Right lobe of liver (tissue), 6 donors: ENCODE measurements at regions not wholly inside any gene's neighbourhood (a gene's known extent, or its start where the extent isn't known, plus 50 kb on each side); places are given as distances from the start of the nearest gene placed in this dataset.
A peak's percentile ranks its signal among the peaks of the same experiment; 100 is the strongest.
"Not testable (repeated sequence)": the region's sequence is repeated elsewhere in the genome, so short reads cannot be mapped to it uniquely, and the experiment has no call there.

Experiments used
- ATAC-seq, 4 donors: fragments of 200-7000 bp; cut with Tn5 transposase; one replicate each; pipeline ENCODE4 v1.9.1; 2020; ENCODE audit warnings: mild to moderate bottlenecking in 4 of 4, moderate library complexity in 4 of 4
- DNase-seq, 3 donors: peaks; one replicate each; pipeline ENCODE4 v3.0.0-alpha.2; 2020
- H3K27ac ChIP-seq, 3 donors: fragments of 200-600 bp; one replicate each; pipeline ENCODE4 v1.8.0; 2022
- H3K27me3 ChIP-seq, 2 donors: fragments of 200-600 bp; one replicate each; pipeline ENCODE4 v1.8.0; 2022
- H3K36me3 ChIP-seq, 4 donors: fragments of 200-600 bp; sonication (generic) in 1 of 4; one replicate each; pipeline versions ENCODE4 v1.5.1 to v1.8.0; 2017 to 2022; ENCODE audit warnings: control low read depth in 1 of 4
- H3K4me1 ChIP-seq, 4 donors: fragments of 200-600 bp; sonication (generic) in 1 of 4; one replicate each; pipeline versions ENCODE4 v1.5.1 to v1.8.0; 2017 to 2022; ENCODE audit warnings: control low read depth in 1 of 4
- H3K4me3 ChIP-seq, 3 donors: fragments of 200-600 bp; one replicate each; pipeline ENCODE4 v1.8.0; 2022
- H3K9me3 ChIP-seq, 4 donors: fragments of 200-600 bp; sonication (generic) in 1 of 4; one replicate each; pipeline versions ENCODE4 v1.5.1 to v1.8.0; 2017 to 2022; ENCODE audit warnings: control low read depth in 1 of 4
- CTCF ChIP-seq, 4 donors: fragments of 200-600 bp in 3 of 4; fragments of 450-650 bp in 1 of 4; IDR thresholded peaks; one replicate each; pipeline versions ENCODE4 v1.5.1 to v1.8.0; 2016 to 2022; ENCODE audit warnings: antibody characterized with exemption in 4 of 4, mild to moderate bottlenecking in 2 of 4
- POLR2A ChIP-seq: fragments of 450-650 bp; IDR thresholded peaks from one replicate; pipeline ENCODE4 v1.6.1; 2017; ENCODE audit warnings: antibody characterized with exemption, mild to moderate bottlenecking
- WGBS: methylation state at CpG from one replicate; pipeline ENCODE4 v1.1.6; 2018; ENCODE audit warnings: low coverage, low lambda C conversion rate; ENCODE audit not compliant: insufficient coverage; ENCODE audit errors: missing lambda C conversion rate; 5-methylcytosine and 5-hydroxymethylcytosine counted together
- intact Hi-C, 2 donors: fragments of 100-400 bp; cut with DNase I; formaldehyde crosslinking; loops; one replicate each; pipeline versions ENCODE4 v1.11.2 to v1.14.1; 2022
- donor health status: DM: no; HTN: yes; CAD: no.
- donor health status: DM: no; HTN: no; CAD: no.
- donor health status: DM: no; HTN: no; CAD: no.
- donor health status: DM: no; HTN: yes; CAD: no.
- donor health status: DM: no; HTN: yes; CAD: no.

DNA sequence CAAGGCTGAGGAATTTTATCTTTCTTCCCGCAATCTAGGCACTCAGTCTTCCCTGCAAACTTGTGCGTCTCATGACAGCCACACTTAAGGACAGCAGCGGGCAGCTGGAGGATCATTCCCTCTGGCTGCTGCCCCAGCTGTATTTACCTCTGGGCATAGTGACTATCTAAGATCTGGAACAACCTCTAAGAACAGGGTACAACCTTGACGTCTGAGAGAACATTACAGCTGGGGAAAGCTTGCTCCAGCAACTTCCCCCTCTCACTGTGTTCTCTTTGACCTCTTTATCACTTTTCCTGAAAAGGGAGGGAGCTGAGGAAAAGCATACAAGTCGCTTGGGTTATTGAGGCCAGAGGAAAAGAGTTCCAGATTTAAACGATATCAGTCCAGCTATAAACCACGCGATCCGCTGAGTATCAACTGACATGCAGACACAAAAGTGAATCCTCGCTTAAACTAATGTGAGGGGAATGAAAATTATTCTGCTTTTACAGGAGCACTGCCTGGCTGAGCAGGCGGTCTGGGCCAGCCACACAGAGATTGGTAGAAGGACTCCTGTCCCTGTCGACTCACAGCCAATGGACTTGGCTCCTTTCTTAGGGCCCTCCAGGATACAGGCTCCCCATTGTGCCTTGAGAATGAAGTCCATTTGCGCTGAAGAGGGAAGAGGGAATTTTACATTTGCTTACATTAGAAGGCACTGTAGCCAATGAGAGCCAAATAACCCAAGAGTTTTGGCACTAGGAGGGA is 153.3 kb downstream of the QRSL1 start:
- Histone ChIP-seq H3K9me3 (no peaks in the 10 kb centered on the region), H3K27ac (peak overlapping the region; percentile 93 to 99 (median 99)), H3K27me3 (no peaks in the 10 kb centered on the region), H3K36me3 (no peaks in the 10 kb centered on the region), H3K4me3 (peak overlapping the region in 2 of 3 donors; percentile 57 to 66), H3K4me1 (peaks cover 0 to 32% (median 4%) of the 10 kb centered on the region in 4 donors)
- TF ChIP-seq CTCF (IDR thresholded peaks at IDR 0.05) (no peak), POLR2A (no peak)
- intact Hi-C loops: no loop called here
- 11% methylated on average over 12 of the region's 13 CpGs for WGBS
- peak in 1 of 3 donors; percentile 57 for DNase-seq
- ATAC-seq: peak; percentile 13 to 55 (median 36)

DNA sequence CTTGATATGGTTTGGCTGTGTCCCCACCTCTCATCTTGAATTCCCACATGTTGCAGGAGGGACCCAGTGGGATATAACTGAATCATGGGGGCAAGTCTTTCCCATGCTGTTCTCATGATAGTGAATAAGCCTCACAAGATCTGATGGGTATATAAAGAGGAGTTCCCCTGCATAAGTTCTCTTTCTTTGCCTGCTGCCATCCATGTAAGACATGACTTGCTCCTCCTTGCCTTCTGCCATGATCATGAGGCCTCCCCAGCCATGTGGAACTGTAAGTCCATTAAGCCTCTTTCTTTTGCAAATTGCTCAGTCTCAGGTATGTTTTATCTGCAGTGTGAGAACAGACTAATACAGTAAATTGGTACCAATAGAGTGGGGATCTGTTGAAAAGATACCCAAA is 150.2 kb downstream of the QRSL1 start:
- H3K9me3 ChIP-seq, DNase-seq, H3K27me3 ChIP-seq, H3K36me3 ChIP-seq, intact Hi-C loops, ATAC-seq, H3K4me3 ChIP-seq: not testable (repeated sequence)
- H3K4me1 ChIP-seq: peaks cover 0 to 50% (median 4%) of the 10 kb centered on the region in 4 donors
- peak overlapping the region in 1 of 3 donors; percentile 99 for H3K27ac ChIP-seq

DNA sequence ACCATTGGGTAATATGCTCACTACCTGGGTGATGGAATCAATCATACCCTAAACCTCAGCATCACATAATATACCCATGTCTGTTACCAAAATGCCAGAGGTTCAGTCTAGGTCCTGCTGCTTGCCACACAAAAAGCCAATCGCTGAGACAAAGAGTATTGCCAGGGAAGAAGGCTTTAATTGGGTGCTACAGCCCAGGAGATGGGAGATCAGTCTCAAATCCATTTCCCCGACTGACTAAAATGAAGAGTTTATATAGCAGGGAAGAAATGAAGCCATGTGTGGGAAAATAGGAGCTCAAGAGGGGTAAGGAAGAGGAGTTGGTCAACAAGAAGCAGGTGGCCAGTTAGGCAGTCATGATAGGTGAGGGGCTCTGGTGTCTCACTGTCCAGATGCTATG is 149.6 kb downstream of the QRSL1 start:
- ATAC-seq: no peak
- no peaks in the 10 kb centered on the region for H3K27me3 ChIP-seq
- H3K9me3 ChIP-seq: no peaks in the 10 kb centered on the region
- no peak overlapping the region for H3K27ac ChIP-seq
- H3K4me3 ChIP-seq: no peak overlapping the region
- 95% methylated on average over 2 of the region's 2 CpGs for WGBS
- peaks cover 0 to 56% (median 4%) of the 10 kb centered on the region in 4 donors for H3K4me1 ChIP-seq
- peaks cover 0 to 4% (median 0%) of the 10 kb centered on the region in 4 donors for H3K36me3 ChIP-seq
- intact Hi-C loops: no loop called here
- DNase-seq: no peak
- no peak for TF ChIP-seq POLR2A

DNA sequence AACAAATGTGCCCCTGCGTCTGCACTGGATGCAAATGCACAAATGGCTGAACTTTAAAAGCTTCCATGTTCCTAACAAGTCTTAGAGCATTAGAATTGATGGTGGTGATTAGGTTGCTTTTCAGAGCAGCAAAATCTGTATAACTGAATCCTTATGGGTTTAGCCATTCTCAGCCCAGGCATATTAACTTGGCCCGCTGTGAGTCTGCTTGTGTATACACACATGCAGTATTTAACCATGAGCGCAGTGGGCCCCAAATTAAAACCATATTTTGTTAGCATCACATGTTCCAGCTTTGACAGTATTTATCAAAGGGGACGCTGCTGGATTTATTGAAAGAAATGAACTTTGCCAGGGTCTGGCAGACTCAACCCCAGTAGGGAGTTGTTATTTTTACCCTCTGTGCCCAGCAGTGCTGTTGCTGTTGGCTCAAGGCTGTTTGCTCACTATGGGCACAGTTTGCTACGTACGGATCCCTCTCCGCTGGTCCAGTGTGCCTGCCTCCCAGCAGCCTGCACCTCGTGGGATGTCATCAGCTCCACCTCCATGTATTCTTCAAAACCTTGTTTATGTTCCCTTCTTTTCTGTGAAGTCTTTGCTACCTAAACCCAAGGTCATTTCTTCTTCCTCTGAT is 144.7 kb downstream of the QRSL1 start:
- Histone ChIP-seq H3K36me3 (peaks cover 0 to 24% (median 9%) of the 10 kb centered on the region in 4 donors), H3K4me3 (no peak overlapping the region), H3K4me1 (peaks cover 0 to 55% (median 2%) of the 10 kb centered on the region in 4 donors), H3K27me3 (no peaks in the 10 kb centered on the region), H3K9me3 (no peaks in the 10 kb centered on the region), H3K27ac (peak overlapping the region in 1 of 3 donors; percentile 67)
- WGBS: 79% methylated on average over 7 of the region's 8 CpGs
- DNase-seq: no peak
- peak; percentile 14 to 52 (median 36) for ATAC-seq
- TF ChIP-seq POLR2A (no peak), CTCF (IDR thresholded peaks at IDR 0.05) (no peak)
- intact Hi-C loops: no loop called here

GRCh38 chr6:106773522-106773921 is 144.1 kb downstream of the QRSL1 start:
- Histone ChIP-seq H3K9me3 (no peaks in the 10 kb centered on the region), H3K27ac (peak overlapping the region in 1 of 3 donors; percentile 67), H3K4me3 (no peak overlapping the region), H3K36me3 (peaks cover 0 to 24% (median 9%) of the 10 kb centered on the region in 4 donors), H3K27me3 (no peaks in the 10 kb centered on the region), H3K4me1 (peaks cover 0 to 50% (median 2%) of the 10 kb centered on the region in 4 donors)
- ATAC-seq: peak in 3 of 4 donors; percentile 3 to 9 (median 5)
- 53% methylated on average over 3 of the region's 3 CpGs for WGBS
- no peak for DNase-seq
- TF ChIP-seq POLR2A: no peak
- TF ChIP-seq CTCF (IDR thresholded peaks at IDR 0.05): no peak
- intact Hi-C loops: no loop called here
